GF-D8 (cell line): ENCODE measurements at regions not wholly inside any gene's neighbourhood (a gene's known extent, or its start where the extent isn't known, plus 50 kb on each side); places are given as distances from the start of the nearest gene placed in this dataset.
"Not testable (repeated sequence)": the region's sequence is repeated elsewhere in the genome, so short reads cannot be mapped to it uniquely, and the experiment has no call there.

Experiments
- DNase-seq: peaks from one replicate; lab custom pipeline; 2025; lab: John Stamatoyannopoulos, UW

DNA sequence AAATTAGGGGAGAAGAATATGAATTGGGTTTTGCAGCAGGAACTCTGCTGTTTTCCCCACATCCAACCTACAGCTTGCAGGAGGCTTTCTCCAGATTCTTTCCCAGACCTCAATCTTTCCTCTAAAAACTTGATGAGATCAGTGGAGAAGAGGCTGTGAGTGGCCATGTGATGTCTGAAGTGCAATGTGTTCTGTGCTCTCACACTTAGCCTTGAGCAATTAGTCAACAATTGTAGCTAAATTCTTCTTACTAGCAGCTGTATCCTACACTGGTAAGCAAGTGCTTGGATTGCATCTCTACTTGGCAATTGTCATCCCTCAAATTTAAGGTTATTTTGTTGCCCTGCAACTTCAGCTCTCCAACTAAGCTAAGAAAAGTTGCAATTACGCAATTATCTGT, 807.3 kb upstream of the RGS18 start:
- no peak for DNase-seq

GRCh38 chr1:191358724-191359123, 799.5 kb upstream of the RGS18 start:
- DNase-seq: no peak

GRCh38 chr1:191366686-191367085, 791.6 kb upstream of the RGS18 start:
- no peak for DNase-seq

DNA sequence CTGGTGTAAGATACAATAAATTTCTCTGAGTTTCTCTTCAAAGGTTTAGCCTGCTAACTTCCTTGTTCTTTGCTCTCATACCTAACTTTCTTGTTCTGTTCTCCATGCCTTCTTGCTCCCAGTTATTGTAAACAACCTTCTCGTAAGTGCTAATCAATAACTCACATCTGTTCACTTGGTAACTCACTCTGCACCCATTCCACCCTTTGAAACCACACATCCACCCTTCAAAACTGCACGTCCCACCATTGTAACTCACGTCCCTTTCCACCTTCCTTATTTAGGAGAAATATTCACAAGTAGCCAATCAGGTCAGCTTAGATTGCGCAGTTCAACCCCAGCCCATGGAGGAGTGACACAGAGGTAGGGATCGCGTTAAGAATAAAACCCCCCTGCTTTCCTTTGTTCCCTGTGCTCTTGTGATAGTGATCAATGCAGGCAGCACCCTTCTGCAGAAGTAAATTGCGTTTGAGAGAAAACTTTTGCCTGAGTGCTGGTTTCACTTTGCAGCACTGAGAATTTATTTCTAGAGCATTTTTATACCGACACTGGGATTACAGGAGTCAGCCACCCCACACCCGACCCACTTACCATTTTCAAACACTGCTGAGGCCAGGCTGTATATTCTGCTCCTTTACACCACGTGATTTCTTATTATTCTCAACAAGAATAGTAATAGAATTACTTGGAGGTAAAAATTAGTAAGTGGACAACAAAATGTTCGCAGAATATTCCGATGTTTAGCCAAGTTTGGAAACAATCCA, 789.2 kb upstream of the RGS18 start:
- no peak for DNase-seq

- no peak for DNase-seq
Measured at GRCh38 chr1:191371626-191372025, 786.6 kb upstream of the RGS18 start.

- DNase-seq: no peak
Measured at GRCh38 chr1:191388283-191388682, 770.0 kb upstream of the RGS18 start.

- DNase-seq: no peak
Measured at GRCh38 chr1:191396622-191397021, 761.6 kb upstream of the RGS18 start.

DNA sequence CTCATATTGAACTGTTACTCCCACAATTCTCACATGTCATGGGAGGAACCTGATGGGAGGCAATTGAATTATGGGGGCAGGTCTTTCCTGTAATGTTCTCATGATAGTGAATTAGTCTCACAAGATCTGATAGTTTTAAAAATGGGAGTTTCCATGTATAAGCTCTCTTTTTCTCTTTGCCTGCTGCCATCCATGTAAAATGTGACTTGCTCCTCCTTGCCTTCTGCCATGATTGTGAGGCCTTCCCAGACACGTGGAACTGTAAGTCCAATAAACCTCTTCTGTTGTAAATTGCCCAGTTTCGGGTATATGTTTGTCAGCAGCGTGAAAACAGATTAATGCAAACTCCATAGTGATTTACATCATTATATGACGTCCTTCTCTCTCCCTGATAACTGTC, 759.7 kb upstream of the RGS18 start:
- no peak for DNase-seq

DNA sequence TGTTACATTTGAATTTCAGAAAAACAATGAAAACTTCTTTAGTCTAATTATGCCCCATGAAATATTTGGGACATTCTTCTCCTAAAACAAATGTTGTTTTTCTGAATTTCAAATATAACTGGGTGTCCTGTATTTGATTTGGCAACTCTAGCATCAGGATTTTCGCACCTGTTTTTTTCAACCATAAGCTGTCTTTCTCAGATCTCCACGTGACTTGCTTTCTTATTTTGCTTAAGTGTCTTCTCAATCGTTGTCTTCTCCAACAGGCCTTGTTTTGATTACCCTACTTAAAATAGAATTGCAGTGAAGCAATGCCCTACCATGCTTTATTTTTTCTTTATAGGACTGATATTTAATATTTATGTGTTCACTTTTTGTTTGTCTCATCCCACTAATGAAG, 752.8 kb upstream of the RGS18 start:
- no peak for DNase-seq

- no peak for DNase-seq
Measured at GRCh38 chr1:191414981-191415640, 743.2 kb upstream of the RGS18 start.

- no peak for DNase-seq
Measured at GRCh38 chr1:191419842-191420241, 738.4 kb upstream of the RGS18 start.

DNA sequence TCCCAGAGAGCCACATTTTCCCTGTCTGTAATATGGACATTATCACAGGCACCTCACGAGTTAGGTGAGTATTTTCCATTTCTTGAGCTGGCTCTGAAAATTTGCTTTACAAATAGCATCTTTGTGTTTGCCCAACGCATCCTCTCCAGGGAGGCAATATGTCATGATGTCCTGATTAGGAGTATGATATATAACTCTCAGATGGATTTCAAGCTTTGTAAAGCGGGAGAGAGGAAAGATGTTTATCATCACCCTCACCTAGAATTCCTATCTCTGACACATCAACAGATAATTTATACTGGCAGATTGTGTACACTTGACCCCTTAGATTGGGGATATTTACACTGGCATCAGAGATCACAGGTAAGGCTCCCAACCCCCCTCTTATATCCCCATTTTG, 730.7 kb upstream of the RGS18 start:
- no peak for DNase-seq

DNA sequence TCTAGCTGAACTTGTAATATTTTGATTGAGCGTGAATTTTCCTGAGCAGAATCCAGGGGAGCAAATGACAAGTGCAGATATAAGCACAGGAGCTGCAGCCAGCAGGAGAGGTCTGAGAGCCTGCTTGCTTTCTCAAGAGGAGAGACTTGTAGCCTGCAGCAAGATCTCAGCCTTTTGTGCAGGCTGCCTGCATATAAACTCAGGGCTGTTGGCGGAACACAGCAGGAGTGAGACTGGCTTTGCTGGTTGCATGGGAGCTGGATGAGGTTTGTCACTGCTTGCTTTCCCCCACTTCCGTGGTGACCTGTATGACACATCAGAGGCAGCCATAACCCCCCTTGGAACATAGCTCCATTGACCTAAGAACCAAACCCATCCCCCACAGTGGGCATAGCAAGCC, 725.4 kb upstream of the RGS18 start:
- no peak for DNase-seq

DNA sequence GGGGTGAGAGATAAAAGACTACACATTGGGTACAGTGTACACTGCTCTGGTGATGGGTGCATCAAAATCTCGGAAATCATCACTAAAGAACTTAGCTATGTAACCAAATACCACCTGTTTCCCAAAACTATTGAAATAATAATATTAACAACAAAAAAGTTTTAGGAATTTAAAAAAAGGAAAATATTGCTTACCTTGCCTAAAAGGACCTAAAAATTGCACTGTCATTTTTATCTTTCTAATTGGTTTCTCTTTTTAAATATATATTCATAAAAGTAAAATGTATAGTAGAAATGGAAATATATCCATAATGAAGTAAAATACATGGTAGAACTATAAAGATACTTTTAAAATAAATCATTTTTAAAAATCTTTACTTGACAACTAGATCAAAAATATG, 719.3 kb upstream of the RGS18 start:
- DNase-seq: no peak

- DNase-seq: not testable (repeated sequence)
Measured at GRCh38 chr1:191448279-191448678, 710.0 kb upstream of the RGS18 start.

GRCh38 chr1:191452586-191452985, 705.7 kb upstream of the RGS18 start:
- no peak for DNase-seq

GRCh38 chr1:191453487-191453886, 704.8 kb upstream of the RGS18 start:
- DNase-seq: no peak

DNA sequence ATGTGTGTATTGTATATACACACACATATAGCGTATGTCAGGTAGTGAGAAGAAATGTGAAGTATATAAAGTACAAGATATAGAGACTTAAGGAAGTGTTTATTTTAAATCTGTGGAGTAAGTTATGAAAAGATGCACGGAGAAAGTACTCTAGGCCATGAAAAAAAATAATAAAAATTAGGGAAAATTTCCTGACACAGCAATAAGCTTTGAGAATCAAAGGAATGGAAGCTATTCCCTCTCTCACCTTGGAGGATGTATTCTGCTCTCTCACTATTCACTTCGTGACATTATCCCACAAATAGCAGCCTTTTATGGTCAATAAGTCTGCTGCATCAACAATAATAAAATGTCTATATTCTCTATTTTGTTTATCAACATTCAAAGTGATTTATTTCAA, 700.4 kb upstream of the RGS18 start:
- no peak for DNase-seq

- no peak for DNase-seq
Measured at GRCh38 chr1:191460234-191460633, 698.0 kb upstream of the RGS18 start.

DNA sequence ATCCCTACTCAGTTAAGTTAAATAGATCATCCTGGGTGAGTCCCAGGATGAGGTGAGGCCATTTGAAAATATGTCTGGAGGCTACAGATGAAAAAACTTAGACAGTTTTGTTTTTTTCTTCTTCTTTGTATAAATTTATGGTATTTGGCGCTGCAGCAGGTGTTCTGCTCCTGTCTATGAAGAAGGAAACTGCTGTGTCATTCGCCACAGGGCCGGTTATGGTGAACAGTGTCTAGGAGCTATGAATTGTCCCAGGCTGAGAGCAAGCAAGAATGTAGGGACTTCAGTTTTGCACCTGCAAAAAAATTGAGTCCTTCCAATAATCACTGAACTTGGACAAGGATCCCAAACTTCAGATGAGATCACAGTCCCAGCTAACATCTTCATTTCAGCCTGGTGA, 674.3 kb upstream of the RGS18 start:
- no peak for DNase-seq

DNA sequence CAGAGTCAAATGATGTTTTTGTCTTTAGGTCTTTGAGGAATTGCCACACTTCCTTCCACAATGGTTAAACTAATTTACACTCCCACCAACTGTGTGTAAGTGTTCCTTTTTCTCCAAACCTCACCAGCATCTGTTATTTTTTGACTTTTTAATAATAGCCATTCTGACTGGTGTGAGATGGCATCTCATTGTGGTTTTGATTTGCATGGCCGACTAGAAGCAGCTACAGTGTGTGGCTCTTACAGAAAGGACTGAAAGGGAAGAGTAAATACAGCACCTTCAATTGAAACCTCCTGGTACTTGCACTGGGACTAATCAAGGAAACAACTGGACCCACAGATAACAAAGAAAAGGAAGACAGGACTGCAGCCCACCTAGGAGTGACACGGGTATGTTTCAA, 668.0 kb upstream of the RGS18 start:
- no peak for DNase-seq

GRCh38 chr1:191495040-191495439, 663.2 kb upstream of the RGS18 start:
- no peak for DNase-seq

DNA sequence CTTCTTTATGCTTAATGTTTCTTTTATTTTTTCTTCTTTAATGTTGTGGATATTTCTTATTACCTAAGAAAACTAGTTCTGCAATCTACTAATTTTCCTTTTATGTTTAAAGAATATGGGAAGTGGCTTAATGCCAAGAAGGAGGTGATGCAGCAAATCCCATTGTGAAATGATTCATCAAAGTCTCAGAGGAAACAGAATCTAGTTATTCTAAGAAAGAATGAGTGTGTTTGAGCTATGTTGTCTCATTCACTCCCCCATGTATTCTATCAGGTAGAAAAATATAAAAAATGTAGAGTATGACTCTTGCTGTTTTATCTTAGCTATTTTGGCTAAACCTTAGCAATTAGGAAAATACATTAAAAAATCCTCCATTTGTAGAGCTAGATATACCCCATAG, 659.9 kb upstream of the RGS18 start:
- no peak for DNase-seq

- DNase-seq: no peak
Measured at GRCh38 chr1:191498825-191499224, 659.4 kb upstream of the RGS18 start.
